ENCODE measurements at regions not wholly inside any gene's neighbourhood (a gene's known extent, or its start where the extent isn't known, plus 50 kb on each side); places are given as distances from the start of the nearest gene placed in this dataset.

- H3K4me3 ChIP-seq: no peak overlapping the region
Measured at GRCh38 chr1:233815357-233815756, 89.1 kb upstream of the SLC35F3 start.

GRCh38 chr1:233815865-233816264 is 88.6 kb upstream of the SLC35F3 start:
- Mint-ChIP-seq H3K27me3 (ENCODE audit: insufficient read depth, low read depth, poor library complexity) (no peaks in the 10 kb centered on the region), H3K9me3 (no peaks in the 10 kb centered on the region), H3K27ac (no peak overlapping the region), H3K4me3 (no peak overlapping the region), H3K4me1 (no peaks in the 10 kb centered on the region), H3K36me3 (ENCODE audit: low read depth) (no peaks in the 10 kb centered on the region)
- Histone ChIP-seq H3K4me1 (ENCODE audit: insufficient read depth) (no peaks in the 10 kb centered on the region), H3K4me3 (no peak overlapping the region), H2AFZ (no peak overlapping the region), H3K27me3 (ENCODE audit: insufficient read depth) (no peaks in the 10 kb centered on the region), H4K20me1 (replicated peaks; ENCODE audit: insufficient read depth) (no peaks in the 10 kb centered on the region), H3F3A (replicated peaks; ENCODE audit: low read depth) (no peaks in the 10 kb centered on the region), H3K36me3 (ENCODE audit: insufficient read depth) (no peaks in the 10 kb centered on the region), H3K79me2 (replicated peaks; ENCODE audit: insufficient read depth) (no peaks in the 10 kb centered on the region), H3K4me2 (no peak overlapping the region), H3K27ac (ENCODE audit: low read depth) (no peak overlapping the region), H3K9me2 (ENCODE audit: insufficient read depth) (no peaks in the 10 kb centered on the region)
- ATAC-seq: no peak
- DNase-seq (ENCODE audit: low spot score): no peak
- no peak for TF ChIP-seq CTCF (conservative IDR thresholded peaks at IDR 0.05; ENCODE audit: low read depth in 2 of 2)

More at GRCh38 chr1:233815357-233815756, 89.1 kb upstream of the SLC35F3 start:
- Mint-ChIP-seq H3K4me1 (no peaks in the 10 kb centered on the region), H3K4me3 (no peak overlapping the region), H3K36me3 (ENCODE audit: low read depth) (no peaks in the 10 kb centered on the region), H3K27me3 (ENCODE audit: insufficient read depth, low read depth, poor library complexity) (no peaks in the 10 kb centered on the region), H3K9me3 (no peaks in the 10 kb centered on the region), H3K27ac (no peak overlapping the region)
- Histone ChIP-seq H3F3A (replicated peaks; ENCODE audit: low read depth) (no peaks in the 10 kb centered on the region), H3K79me2 (replicated peaks; ENCODE audit: insufficient read depth) (no peaks in the 10 kb centered on the region), H2AFZ (no peak overlapping the region), H3K4me1 (ENCODE audit: insufficient read depth) (no peaks in the 10 kb centered on the region), H3K27me3 (ENCODE audit: insufficient read depth) (no peaks in the 10 kb centered on the region), H3K9me2 (ENCODE audit: insufficient read depth) (no peaks in the 10 kb centered on the region), H4K20me1 (replicated peaks; ENCODE audit: insufficient read depth) (no peaks in the 10 kb centered on the region), H3K4me2 (no peak overlapping the region), H3K36me3 (ENCODE audit: insufficient read depth) (no peaks in the 10 kb centered on the region), H3K27ac (ENCODE audit: low read depth) (no peak overlapping the region)
- DNase-seq (ENCODE audit: low spot score) (no peak), ATAC-seq (no peak)
- TF ChIP-seq CTCF (conservative IDR thresholded peaks at IDR 0.05; ENCODE audit: low read depth in 2 of 2) (no peak), EZH2phosphoT487 (IDR thresholded peaks at IDR 0.05; ENCODE audit: unreplicated experiment) (no peak), NANOG (IDR thresholded peaks at IDR 0.05; ENCODE audit: borderline replicate concordance) (no peak)

GRCh38 chr1:233816348-233816747 is 88.1 kb upstream of the SLC35F3 start:
- Mint-ChIP-seq H3K4me1 (no peaks in the 10 kb centered on the region), H3K9me3 (no peaks in the 10 kb centered on the region), H3K27me3 (ENCODE audit: insufficient read depth, low read depth, poor library complexity) (no peaks in the 10 kb centered on the region), H3K27ac (no peak overlapping the region), H3K36me3 (ENCODE audit: low read depth) (no peaks in the 10 kb centered on the region), H3K4me3 (no peak overlapping the region)
- Histone ChIP-seq H3K27ac (ENCODE audit: low read depth) (no peak overlapping the region), H3K9me2 (ENCODE audit: insufficient read depth) (no peaks in the 10 kb centered on the region), H4K20me1 (replicated peaks; ENCODE audit: insufficient read depth) (no peaks in the 10 kb centered on the region), H3K4me3 (no peak overlapping the region), H2AFZ (no peak overlapping the region), H3K4me2 (no peak overlapping the region), H3K36me3 (ENCODE audit: insufficient read depth) (no peaks in the 10 kb centered on the region), H3K4me1 (ENCODE audit: insufficient read depth) (no peaks in the 10 kb centered on the region), H3K79me2 (replicated peaks; ENCODE audit: insufficient read depth) (no peaks in the 10 kb centered on the region), H3F3A (replicated peaks; ENCODE audit: low read depth) (no peaks in the 10 kb centered on the region), H3K27me3 (ENCODE audit: insufficient read depth) (no peaks in the 10 kb centered on the region)
- DNase-seq (ENCODE audit: low spot score): no peak
- no peak for ATAC-seq
- TF ChIP-seq EZH2phosphoT487 (IDR thresholded peaks at IDR 0.05; ENCODE audit: unreplicated experiment): no peak

All from GM23338 (cell line).